Stimulated activated CD4-positive, alpha-beta T cell treated with anti-CD3 and anti-CD28 coated beads, Interleukin-12 subunit alpha, Interleukin-12 subunit beta, amount 100 ng/mL, for 48 hours (primary cell): ENCODE measurements at regions not wholly inside any gene's neighbourhood (a gene's known extent, or its start where the extent isn't known, plus 50 kb on each side); places are given as distances from the start of the nearest gene placed in this dataset.
"Not testable (repeated sequence)": the region's sequence is repeated elsewhere in the genome, so short reads cannot be mapped to it uniquely, and the experiment has no call there.

Experiments
- DNase-seq, 3 donors: peaks; one replicate each; pipeline ENCODE4 v3.0.0-alpha.2; 2020; ENCODE audit warnings: low read depth in 2 of 3, low spot score in 1 of 3

DNA sequence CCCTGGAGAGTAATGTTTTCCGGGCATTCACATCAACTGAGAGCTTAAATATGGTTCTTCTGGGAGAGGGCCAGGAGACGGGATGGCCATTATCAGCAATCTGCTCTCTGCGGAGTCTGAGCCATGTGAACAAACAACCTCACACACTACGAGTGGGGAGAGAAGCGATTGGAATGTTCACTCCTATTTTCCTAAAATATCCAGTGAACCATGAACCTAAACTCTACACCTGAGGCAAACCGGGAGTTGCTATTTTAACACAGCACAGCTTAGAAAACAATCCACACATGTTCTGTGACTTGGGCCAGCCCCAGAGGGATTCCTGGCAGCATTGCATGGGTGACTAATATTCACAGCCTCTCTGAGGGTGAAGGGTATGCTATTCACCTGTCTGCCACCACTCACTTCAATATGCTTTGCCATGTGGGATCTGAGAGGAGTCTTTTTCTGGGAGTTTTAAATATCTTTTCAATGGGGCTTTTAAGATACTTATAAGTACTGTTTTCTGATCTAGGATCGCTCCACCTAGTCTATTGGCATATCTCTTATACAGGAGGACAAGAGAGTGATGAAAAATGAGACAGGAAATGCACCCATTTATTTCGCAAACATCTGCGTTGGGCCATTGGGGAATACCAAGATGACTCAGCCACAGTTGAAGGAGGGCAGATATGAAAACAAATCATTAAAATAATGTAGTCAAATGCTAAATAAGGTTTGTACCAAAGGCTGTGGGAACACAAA is 72.6 kb upstream of the SERP2 start:
- DNase-seq: no peak

DNA sequence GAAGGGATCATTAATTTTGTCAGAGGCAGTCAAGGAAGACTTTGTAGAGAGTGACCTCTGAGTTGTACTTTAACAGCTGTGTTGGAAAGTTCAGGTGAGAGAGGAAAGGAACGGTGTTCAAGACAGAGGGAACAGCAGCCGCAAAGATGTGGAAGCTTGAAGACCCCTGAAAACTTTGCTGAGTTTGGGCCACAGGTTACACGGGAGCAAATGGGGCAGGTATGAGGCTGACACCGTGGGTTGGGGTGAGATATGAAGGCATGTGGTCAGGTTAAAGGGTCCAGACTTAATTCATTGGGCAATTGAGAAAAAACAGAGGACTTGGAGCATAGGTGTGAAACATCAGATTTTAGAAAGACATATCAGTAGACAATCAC is 72.0 kb upstream of the SERP2 start:
- DNase-seq: no peak

DNA sequence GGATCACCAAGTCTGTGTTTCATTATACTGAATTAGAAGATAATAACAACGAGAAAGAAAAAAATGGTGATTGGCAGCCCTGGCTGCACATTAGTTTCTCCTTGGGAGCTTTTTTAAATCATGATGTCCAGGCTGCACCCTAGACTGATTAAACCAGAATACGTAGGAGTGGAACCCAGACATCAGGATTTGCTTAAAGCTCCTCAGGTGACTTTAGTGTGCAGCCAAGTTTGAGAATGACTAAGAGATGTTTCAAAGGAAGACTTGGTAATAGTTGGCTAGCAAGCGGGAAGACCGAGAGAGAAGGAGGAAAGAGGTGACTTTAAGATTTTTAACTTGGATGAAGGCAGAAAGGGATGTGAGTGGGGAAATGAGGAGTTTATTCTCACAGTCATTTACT is 71.4 kb upstream of the SERP2 start:
- no peak for DNase-seq

DNA sequence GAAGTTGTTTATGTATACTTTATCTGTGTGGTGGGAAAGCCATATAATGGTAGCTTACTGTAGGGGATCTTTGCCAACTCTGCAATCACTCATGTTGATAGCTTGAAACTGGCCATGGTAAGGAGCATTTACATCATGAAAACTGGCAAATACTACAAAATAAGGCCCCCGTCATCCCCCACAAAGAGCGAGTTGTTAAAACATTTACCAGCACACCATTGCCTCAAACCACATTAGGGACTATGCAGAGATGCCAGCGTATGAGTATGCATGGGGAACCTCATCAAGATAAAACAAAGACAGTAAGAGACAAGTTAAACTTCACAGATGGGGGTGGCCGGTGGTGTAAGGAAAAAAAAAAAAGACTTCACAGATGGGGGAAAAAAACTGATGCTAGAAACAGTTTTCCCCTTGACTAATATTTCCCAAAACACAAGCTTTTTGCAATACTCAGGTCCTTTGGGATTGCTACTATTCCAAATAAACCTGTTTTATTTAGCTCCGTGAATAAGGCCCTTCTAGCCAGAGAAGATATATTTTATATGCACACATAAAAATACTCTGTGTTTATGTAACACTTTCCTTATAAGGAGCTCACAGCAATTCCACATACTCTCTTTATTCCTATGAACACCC is 70.6 kb upstream of the SERP2 start:
- DNase-seq: no peak

DNA sequence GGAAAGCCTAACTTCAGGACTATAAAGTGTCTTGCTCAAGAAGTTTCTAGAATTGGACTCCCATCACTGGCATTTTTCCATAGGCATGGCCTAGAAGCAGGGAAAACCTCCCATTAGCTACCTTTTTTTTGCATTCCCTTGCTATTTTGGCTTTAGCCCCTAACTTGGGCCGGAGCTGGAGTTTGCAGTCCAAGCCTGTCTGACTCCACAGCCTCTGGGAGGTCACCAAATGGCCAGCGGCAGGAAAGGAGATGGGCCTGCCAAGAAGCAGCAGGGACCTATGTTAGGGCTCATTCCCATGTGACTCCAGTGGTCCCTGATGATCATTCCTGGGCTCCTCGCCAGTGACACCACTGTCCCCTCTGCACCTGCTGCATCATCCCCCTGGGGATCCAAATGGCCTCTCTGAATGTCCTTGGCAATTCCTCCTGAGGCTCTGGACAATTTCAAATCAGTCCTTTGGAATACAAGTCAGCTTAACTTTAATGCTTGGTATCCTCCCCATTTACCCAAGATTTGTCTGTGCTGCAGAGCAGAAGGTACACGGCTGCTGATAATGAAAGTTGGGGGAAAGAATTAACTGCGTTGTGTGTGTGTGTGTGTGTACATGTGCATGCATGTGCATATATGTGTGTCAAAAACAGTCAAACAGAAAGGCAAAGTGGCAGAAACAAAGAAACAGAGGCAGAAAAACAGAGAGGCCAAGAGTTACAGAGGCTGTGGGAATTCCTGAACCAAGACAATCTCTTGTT is 69.8 kb upstream of the SERP2 start:
- DNase-seq: no peak

DNA sequence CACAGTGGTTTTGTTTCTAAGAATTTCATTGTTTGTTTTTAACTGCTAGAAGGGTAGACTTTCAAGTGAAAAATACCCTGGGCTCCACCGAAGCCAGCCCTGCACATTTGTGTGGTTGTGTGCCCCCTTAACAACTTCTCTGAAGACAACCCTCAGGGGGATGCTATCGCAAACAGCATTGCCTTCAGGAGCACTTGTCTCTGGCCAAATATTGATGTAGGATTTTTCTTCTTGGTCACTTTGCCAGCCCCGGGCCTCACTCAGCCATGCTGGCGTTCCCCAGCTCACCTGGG is 69.2 kb upstream of the SERP2 start:
- no peak for DNase-seq

DNA sequence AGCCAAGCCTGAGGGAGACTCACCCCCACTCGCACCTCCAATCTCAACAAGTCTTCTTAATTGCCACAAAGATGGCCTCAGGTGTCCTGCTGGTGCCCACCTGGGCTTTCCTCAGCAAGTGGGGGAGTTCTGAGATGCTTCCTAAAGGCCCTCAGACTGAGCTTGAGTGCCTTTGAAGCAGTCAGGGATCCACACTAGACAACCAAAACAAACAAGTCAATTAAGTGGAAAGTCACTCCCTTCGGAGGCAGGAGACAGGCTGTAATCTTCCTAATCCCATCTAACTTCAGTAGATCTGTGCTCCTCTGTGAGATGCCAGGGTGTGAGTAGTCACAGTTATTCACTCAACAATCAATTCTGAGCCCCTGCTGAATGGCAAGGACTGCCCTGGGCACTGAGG is 68.3 kb upstream of the SERP2 start:
- DNase-seq: no peak

DNA sequence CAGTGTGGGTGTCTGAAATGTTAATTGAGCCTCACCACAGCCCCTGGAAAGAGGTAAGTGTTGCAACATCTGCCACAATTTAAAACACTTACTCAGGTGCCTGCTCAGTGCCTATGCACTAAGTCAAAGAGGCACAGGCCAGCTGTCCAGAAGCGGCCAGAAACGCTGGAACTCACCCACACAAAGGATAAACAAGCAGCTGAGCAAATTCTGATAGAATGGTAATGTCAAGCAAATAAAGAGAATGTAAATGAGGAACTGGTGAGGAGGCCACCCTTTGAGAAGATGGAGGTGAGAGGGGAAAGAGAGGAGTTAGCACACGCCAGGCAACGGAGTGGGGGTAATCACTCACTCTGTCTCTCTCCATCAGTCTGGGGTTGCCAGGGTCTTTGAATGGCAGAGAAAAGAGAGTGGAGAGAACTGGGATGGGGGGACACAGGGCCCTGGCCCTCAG is 67.7 kb upstream of the SERP2 start:
- no peak for DNase-seq

DNA sequence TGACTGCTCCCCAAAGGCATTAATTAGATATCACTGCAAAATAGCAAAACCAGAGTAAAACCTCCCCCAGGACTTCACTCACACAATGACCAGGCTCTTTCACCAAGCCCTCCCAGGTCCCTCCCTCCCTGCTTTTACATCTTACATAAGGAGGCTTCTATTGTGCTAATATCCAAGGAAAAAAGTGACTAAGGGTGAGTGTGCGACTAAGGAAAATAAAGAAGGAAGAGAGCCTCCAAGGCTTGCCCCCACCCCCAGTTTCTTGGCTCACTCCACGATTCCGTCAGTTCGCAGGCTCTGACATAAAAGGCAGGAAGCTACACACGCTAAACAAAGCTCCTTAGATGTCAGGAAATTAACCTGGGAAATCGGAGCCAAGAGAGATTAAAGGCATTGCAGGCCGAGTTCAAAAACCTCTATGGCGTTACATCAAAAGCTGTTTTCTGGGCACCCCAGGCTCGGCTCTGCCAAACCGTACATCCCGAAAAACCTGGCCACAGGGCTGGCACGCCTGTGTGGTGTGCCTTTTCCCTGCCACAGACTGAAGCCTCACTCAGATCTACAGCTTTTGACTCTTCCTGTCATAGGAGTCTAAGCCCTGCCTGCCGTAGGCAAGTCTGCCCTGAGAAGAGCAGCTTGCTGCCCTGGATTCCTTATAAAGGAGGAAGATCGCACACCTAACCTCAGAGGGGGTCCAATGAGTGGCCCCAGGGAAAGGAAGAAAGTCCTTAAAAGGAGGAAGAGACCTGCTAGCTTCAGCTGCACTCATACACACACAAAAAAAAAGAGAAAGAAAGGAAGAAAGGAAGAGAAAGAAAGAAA is 67.0 kb upstream of the SERP2 start:
- no peak for DNase-seq

DNA sequence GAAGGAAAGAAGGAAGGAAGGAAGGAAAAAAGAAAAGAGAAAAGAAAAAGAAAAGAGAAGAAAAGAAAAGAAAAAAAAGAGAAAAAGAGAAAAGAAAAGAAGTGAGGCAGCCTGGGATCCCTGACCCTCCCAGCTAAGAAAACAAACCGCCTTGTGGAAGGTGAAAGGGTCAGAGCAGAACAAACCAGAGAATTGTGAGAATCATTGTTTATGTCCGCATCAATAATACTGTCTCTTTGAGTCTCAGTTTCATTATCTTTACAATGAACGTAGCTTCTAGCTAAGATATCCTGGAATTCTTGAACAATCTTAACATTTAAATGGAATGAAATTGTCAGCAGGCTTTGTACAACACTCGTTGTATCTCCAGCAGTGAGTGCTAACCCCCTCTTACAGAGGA is 66.4 kb upstream of the SERP2 start:
- DNase-seq: no peak

DNA sequence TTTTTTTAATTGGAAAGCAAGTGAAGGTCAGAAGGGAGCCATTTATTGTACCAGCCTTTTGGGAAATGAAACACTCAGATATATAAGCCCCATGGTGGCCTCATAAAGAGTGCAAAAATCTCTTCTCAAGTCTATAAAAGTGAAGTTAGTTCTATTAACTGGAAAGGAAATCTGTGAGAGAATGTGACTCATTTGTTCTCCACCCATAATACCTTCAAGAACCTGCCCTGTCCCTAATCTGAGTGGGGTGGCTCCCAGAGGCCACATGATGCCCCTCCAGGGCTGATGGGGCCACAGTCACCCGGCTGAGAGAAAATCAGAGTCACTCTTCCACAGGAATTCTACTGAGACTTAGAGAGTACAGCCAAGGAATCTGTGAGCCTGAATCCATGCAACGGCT is 65.8 kb upstream of the SERP2 start:
- DNase-seq: no peak

DNA sequence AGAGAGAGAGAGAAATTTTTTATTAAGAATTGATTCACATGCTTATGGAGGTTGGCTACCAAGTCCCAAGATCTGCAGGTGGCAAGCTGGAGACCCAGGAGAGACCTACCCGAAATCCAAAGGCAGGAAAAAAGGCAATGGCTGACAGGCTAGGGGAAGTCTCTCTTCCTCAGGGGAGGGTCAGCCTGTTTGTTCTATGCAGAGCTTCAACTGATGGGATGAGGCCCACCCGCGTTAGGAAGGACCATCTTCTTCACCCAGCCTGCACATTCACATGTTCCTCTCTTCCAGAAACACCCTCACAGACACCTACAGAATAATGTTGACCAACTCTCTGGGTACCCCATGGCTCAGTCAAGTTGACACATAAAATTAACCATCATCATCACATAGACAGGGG is 65.3 kb upstream of the SERP2 start:
- no peak for DNase-seq

DNA sequence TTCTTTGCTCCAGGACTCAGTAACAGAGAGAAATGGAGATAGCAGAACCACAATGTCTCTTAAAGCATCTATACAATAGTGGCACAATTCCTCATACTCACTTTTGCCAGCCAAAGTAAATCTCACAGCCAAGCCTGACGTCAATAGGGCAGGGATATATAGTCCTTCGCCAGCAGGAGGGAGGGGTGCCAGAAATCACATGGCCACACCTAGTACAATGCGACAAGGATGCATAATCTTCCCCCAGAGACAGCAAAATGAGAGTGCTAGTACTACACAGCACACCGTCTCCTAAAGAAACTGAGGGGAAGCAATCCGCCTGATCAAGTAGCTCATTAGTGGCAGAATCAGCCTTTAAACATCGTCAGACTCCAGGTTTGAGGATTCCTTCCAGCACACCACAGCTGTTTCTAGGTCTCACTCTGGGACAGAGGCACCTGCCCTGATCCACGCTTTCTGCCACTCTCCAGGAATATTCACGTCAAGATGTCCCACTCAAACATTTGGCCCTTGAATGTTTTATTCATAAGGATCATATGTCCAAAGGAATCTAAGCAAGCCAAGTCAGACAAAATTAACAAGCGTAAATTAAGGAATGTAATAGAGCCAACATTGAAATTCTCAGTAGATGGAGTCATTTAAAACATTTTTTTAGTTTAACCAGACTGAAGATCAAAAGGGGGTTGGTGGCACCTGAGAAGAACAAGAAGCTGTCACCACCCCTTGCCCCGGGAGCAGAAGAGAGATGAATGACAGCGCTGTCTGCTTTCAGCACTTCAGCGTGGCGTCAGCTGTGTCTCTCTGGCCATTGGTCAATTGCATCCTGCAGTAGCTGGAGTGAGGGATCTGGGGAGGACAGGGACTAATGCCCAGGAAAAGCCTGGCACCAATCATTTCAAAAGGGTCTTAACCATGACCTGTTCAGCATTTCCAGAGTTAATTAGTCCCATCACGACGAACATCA is 63.5 kb upstream of the SERP2 start:
- DNase-seq: no peak

DNA sequence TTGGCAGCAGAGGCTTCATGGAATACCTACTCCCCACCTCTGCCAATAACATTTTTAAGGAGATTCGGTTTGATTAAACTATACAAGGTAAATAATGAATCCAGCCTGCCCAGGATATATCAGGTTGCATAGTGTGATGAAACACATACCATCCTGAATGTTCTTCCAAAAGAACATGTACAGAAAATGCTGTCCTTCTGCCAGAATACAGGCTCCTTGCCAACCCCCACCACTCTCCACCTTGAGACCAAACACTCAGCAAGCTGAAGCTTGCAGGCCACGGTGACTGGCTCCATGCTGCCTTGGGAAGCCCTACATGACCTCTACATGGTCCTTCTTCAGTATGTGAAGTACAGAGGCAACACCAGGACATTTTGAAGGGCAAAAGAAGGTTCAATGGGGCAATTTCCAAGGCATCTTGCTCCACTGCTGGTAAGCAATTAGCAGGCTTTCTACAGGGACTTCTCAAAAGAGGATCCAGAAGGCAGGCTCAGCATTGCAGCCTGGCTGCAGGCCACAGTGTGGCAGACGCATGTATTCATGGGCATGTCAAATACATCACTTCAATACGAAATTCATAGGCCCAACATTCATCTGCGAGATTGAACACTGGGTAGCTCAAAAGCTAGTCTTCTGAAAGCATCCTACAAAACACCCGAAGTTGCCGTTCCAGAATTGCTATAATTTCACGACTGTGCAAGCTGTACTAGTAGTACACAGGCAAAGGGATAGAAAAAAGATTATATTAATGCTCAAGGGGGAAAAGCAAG is 62.4 kb upstream of the SERP2 start:
- no peak for DNase-seq

DNA sequence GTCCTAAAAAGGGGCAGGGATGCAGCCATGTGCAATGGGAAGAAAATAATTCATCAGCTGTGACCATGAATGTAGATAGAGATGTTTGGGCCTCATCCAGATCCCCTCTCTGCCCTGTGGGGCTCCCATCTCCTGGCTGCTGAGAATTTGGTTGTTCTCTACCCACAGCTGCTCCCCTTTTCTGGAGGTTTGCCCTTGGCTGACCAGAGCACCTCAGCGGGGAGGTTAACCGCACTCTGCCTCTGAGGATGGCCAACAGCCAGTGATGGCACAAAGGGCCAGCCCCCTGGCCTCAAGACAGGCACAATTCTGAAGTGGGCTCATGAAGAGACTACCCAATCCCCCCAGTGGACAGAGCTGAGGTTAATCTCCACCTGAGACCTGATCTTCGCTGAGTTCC is 61.5 kb upstream of the SERP2 start:
- DNase-seq: no peak

DNA sequence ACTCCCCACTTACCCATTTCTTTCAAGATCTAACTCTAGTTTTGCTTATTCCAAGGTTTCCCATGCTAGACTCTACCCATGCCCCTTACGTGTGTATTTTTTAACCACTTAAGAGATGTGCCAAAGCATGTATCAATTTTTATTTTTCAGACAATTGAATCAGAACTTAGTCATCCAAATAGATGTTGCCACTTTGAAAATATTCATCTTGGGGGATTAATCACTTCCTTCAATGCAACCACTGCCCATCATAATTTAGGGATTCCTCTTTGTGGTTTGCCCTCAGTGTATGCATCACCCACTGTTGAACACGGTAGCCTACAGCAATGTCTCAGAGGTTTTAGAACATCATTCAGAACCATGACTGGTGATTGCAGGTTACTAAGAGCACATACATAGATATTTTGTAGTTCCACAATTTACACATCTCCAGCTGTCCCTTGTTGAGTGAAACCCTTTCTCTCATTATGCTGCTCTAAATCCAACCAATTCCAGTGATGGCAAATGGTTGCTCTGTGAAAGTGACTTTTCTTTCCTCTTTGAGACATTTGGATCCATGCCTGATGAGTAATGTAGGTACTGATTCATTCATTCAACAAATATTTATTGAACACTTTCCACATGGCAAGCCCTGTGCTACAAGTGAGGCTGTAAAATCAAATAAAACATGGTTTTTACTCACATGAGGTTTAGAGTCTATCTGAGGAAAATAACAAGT is 60.6 kb upstream of the SERP2 start:
- DNase-seq: no peak

DNA sequence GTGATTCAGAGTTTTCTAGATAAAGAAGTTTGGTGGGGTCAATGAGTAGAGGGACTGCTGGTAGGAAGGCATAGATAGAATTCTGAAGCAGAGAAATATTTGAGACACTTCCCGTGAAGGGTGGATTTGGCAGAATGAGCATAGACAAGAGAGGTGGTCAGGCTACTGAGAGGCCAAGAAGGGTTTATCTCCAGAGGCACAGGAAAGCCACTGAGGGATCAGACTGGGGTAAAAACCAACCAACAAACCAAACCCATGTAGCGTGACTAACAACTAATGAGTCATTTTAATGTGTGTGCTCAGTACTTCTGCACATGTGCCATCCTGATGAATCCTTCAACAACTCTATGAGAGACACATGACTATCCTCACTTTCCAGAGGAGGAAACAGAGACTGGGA is 60.0 kb upstream of the SERP2 start:
- no peak for DNase-seq

DNA sequence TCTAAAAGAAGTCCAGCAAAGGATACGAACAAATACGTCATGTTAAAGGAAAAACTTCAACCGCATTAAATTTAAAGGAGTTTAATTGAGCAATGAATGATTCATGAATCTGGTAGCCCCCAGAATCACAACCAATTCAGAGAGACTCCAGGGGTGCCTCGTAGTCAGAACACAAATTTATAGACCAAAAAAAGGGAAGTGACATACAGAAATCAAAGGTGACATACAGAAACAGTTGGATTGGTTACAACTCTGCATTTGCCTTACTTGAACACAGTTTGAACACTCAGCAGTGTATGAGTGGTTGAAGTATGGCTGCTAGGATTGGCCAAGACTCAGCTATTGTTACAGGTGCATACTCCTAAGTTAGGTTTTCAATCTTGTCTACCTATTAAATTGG is 59.5 kb upstream of the SERP2 start:
- DNase-seq: not testable (repeated sequence)

DNA sequence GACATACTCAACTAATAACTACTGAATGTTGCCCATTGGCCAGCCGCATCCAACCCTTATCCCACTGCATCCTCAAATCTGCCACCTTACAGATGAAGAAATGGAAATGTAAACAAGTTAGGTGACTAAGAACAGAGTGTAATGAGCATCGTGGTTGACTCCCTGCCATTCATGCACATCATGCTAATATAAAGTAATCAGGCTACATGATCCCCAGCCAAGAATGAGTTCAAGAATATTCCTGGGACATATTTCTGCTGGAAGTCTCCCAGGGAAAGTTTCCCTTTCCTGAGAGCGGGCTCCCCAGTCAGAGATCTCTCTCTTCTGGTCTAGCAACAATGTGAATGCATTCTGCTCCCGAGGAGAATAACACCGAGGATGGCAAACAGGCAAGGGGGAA is 55.9 kb upstream of the SERP2 start:
- no peak for DNase-seq
